ENCODE measurements at regions not wholly inside any gene's neighbourhood (a gene's known extent, or its start where the extent isn't known, plus 50 kb on each side); places are given as distances from the start of the nearest gene placed in this dataset.

DNA sequence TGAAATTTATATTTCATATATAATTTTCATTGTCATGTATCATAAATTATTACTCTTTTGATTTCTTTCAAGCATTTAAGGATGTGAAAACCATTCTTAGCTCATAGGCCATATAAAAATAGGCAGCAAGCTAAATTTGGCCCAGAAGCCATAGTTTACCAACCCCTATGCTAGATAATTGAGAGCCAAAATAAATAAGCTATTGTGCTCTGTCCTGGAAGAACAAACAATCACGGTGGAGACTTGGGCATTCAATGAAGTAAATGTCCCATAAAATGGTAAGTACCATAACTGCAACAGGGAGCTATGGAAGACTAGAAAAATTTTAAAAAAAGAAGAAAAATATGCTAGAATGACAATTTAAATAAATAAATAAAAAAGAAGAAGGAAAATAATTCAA is 60.9 kb upstream of the PACRGL start:
- TF ChIP-seq, protein P1, sequence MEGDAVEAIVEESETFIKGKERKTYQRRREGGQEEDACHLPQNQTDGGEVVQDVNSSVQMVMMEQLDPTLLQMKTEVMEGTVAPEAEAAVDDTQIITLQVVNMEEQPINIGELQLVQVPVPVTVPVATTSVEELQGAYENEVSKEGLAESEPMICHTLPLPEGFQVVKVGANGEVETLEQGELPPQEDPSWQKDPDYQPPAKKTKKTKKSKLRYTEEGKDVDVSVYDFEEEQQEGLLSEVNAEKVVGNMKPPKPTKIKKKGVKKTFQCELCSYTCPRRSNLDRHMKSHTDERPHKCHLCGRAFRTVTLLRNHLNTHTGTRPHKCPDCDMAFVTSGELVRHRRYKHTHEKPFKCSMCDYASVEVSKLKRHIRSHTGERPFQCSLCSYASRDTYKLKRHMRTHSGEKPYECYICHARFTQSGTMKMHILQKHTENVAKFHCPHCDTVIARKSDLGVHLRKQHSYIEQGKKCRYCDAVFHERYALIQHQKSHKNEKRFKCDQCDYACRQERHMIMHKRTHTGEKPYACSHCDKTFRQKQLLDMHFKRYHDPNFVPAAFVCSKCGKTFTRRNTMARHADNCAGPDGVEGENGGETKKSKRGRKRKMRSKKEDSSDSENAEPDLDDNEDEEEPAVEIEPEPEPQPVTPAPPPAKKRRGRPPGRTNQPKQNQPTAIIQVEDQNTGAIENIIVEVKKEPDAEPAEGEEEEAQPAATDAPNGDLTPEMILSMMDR (IDR thresholded peaks at IDR 0.05) = no peak
- TF ChIP-seq EZH2 (IDR thresholded peaks at IDR 0.05) (no peak), EZH2phosphoT487 (IDR thresholded peaks at IDR 0.05) (no peak)
